GM12864 (cell line): ENCODE measurements at regions not wholly inside any gene's neighbourhood (a gene's known extent, or its start where the extent isn't known, plus 50 kb on each side); places are given as distances from the start of the nearest gene placed in this dataset.

Experiments
- DNase-seq: peaks from one replicate; pipeline ENCODE4 v3.0.0-alpha.2; 2011; ENCODE audit warnings: low read depth
- H3K4me3 ChIP-seq: 2 replicates; pipeline ENCODE4 v1.5.1; 2011; ENCODE audit warnings: mild to moderate bottlenecking, low read depth, low read length, control low read depth
- CTCF ChIP-seq: IDR thresholded peaks from 2 replicates; pipeline ENCODE4 v1.5.1; 2011; ENCODE audit warnings: low read depth, mild to moderate bottlenecking, moderate library complexity, low read length, control low read depth, inconsistent platforms; ENCODE audit errors: missing control alignments

- H3K4me3 ChIP-seq = no peak overlapping the region
- no peak for TF ChIP-seq CTCF
- DNase-seq = no peak
Measured at GRCh38 chr1:104979651-104980050, 1230.0 kb downstream of the AMY1C start.

- DNase-seq = peak; percentile 1
- no peak overlapping the region for H3K4me3 ChIP-seq
- no peak for TF ChIP-seq CTCF
Measured at GRCh38 chr1:104987210-104987609, 1237.5 kb downstream of the AMY1C start.

- no peak overlapping the region for H3K4me3 ChIP-seq
- no peak for TF ChIP-seq CTCF
- no peak for DNase-seq
Measured at GRCh38 chr1:104989012-104989411, 1239.3 kb downstream of the AMY1C start.

GRCh38 chr1:104991702-104992101 is 1242.0 kb downstream of the AMY1C start:
- TF ChIP-seq CTCF = no peak
- no peak overlapping the region for H3K4me3 ChIP-seq
- DNase-seq = no peak

- DNase-seq = no peak
- TF ChIP-seq CTCF = no peak
- H3K4me3 ChIP-seq = no peak overlapping the region
Measured at GRCh38 chr1:105000793-105001192, 1251.1 kb downstream of the AMY1C start.

- TF ChIP-seq CTCF = no peak
- DNase-seq = no peak
- H3K4me3 ChIP-seq = no peak overlapping the region
Measured at GRCh38 chr1:105004515-105004914, 1254.8 kb downstream of the AMY1C start.

GRCh38 chr1:105005594-105006195 is 1256.0 kb downstream of the AMY1C start:
- no peak overlapping the region for H3K4me3 ChIP-seq
- DNase-seq = no peak
- no peak for TF ChIP-seq CTCF
